RWPE1 (cell line): ENCODE measurements at regions not wholly inside any gene's neighbourhood (a gene's known extent, or its start where the extent isn't known, plus 50 kb on each side); places are given as distances from the start of the nearest gene placed in this dataset.

ENCODE experiments used
- CTCF ChIA-PET: fragments of 350-600 bp; sonication (Branson Sonifier 250); formaldehyde crosslinking; extraction: SDS; loops from one replicate; lab custom pipeline; 2021; lab: Yijun Ruan, JAX
- POLR2A ChIA-PET: fragments of 400-600 bp; formaldehyde crosslinking; extraction: SDS; loops from one replicate; lab custom pipeline; 2020; ENCODE audit warnings: antibody characterized with exemption; ENCODE audit not compliant: low non-redundant PET; lab: Yijun Ruan, JAX
- DNase-seq: peaks from one replicate; pipeline ENCODE4 v3.0.0; 2012; ENCODE audit warnings: low spot score
- H3K27ac ChIP-seq: fragments of 450-650 bp; 2 replicates; pipeline ENCODE4 v1.5.1; 2017
- CTCF ChIP-seq: fragments of 450-650 bp; conservative IDR thresholded peaks from 2 replicates; pipeline ENCODE4 v1.5.1; 2017; ENCODE audit warnings: low read depth, mild to moderate bottlenecking

- DNase-seq, result no peak
- ChIA-PET CTCF (interaction anchor here (0.8 kb wide), 1 partner anchor 40 kb away, joined by 3 read pairs; no protein-coding TSS in a partner anchor), POLR2A (no interaction called here)
- no peak for TF ChIP-seq CTCF
- H3K27ac ChIP-seq, result no peak overlapping the region
Observed at GRCh38 chr15:62809968-62810260, 232.6 kb upstream of the TPM1 start.

DNA sequence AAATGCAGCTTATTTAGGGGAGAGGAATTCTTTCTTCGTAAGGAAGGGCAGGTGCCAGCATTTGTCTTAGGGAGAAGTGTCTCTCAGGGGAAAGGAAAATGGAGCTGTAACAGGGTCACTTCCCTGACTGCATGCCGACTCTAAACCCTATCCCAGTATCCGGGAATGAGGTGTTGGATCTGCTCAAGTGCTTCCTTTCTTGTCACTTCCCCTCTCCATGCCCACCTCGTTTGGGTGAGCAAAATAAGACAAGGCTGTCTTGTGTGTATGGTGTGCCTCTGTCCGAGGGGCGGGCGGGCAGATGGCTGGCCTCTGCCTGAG lies 230.1 kb upstream of the TPM1 start:
- no peak for DNase-seq
- no peak for TF ChIP-seq CTCF
- CTCF ChIA-PET, result no interaction called here
- POLR2A ChIA-PET, result no interaction called here
- H3K27ac ChIP-seq, result no peak overlapping the region

GRCh38 chr15:62816342-62817069 lies 226.0 kb upstream of the TPM1 start:
- no peak for TF ChIP-seq CTCF
- no peak for DNase-seq
- ChIA-PET POLR2A (no interaction called here), CTCF (no interaction called here)
- no peak overlapping the region for H3K27ac ChIP-seq

DNA sequence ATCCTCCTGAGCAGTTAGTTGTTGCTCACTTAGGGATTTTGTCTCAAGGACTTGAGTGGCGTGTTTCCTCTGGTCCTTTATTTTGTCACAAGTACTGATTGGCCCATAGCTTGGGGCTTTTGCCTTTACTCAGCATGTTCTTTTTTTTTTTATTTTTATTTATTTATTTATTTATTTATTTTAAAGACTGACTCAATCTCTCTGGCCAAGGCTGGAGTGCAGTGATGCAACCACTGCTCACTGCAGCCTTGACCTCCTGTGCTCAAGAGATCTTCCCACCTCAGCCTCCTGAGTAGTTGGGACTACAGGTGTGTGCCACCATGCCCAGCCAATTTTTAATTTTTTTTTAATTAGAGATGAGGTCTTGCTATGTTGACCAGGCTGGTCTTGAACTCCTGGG lies 223.9 kb upstream of the TPM1 start:
- CTCF ChIA-PET, result no interaction called here
- no peak for DNase-seq
- H3K27ac ChIP-seq, result no peak overlapping the region
- POLR2A ChIA-PET, result no interaction called here
- no peak for TF ChIP-seq CTCF

- CTCF ChIA-PET, result interaction anchor here (0.6 kb wide), 1 partner anchor 104 kb away, joined by 3 read pairs; no protein-coding TSS in a partner anchor
- no peak for TF ChIP-seq CTCF
- POLR2A ChIA-PET, result no interaction called here
- H3K27ac ChIP-seq, result no peak overlapping the region
- DNase-seq, result no peak
Observed at GRCh38 chr15:62821384-62822131, 221.0 kb upstream of the TPM1 start.

GRCh38 chr15:62822228-62822627 lies 220.3 kb upstream of the TPM1 start:
- ChIA-PET CTCF (interaction anchor here (0.6 kb wide), 3 partner anchors 88 to 379 kb away, joined by 3 to 4 read pairs (median 3); no protein-coding TSS in a partner anchor), POLR2A (interaction anchor here (0.6 kb wide), 1 partner anchor 428 kb away, joined by 5 read pairs; no protein-coding TSS in a partner anchor)
- no peak overlapping the region for H3K27ac ChIP-seq
- DNase-seq, result no peak
- TF ChIP-seq CTCF, result no peak
